ENCODE measurements at regions not wholly inside any gene's neighbourhood (a gene's known extent, or its start where the extent isn't known, plus 50 kb on each side); places are given as distances from the start of the nearest gene placed in this dataset.

DNA sequence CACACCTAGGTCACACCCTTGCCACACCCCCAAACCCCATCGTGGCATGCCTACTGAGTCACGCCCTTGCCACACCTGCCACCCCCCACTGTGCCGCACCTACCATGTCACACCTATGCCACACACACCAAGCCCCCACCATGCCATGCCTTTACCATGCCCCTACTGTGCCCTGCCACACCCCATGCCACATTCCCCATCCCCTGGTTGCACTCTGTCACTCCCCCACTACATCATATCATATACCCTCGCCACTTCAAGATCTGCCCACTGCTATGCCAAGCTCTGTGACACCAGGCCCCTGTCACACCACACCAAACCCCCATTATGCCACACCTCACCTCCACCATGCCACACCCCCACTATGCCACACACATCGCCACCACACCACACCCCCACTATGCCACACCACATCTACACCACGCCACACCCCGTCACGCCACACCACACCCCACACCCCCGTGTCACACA, 101.2 kb downstream of the OLFM1 start:
- TF ChIP-seq CTCF (IDR thresholded peaks at IDR 0.05) = no peak

DNA sequence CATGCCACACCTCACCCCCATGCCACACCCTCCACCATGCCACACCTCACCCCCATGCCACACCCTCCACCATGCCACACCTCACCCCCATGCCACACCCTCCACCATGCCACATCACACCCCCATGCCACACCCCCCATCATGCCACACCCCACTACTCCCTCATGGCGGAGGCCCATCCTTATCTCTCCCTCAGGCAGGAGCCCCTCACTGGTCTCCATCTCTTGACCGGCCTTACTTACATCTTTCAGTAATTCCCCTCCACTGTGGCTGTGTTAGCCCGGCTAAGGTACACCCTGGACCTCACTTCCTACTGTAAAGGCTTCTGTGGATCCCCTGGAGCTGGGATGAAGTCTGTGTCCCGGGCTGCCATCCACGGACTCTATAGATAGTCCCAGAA, 102.0 kb downstream of the OLFM1 start:
- no peak for TF ChIP-seq CTCF (IDR thresholded peaks at IDR 0.05)

GRCh38 chr9:135190789-135191577, 103.5 kb downstream of the OLFM1 start:
- no peak for TF ChIP-seq CTCF (IDR thresholded peaks at IDR 0.05)

DNA sequence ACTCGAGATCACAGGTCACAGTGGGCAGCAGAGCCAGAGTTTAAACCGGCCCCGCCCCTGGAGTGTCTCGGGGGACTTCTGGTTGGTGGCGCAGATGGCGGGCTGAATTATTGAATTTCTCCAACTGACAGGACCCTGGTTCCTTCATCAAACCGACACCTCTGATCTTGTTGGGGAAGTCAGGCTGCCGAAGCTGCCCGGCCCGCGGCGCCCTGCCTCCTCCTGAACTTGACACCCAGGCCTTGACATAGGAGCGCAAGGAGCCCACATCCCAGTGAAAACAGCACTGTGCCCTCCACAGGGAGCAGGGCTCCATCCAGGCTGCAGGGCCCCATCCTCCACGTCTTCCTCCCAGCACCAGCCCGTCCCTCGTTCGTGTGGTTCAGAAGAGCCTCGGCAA, 105.2 kb downstream of the OLFM1 start:
- TF ChIP-seq CTCF (IDR thresholded peaks at IDR 0.05) = no peak

DNA sequence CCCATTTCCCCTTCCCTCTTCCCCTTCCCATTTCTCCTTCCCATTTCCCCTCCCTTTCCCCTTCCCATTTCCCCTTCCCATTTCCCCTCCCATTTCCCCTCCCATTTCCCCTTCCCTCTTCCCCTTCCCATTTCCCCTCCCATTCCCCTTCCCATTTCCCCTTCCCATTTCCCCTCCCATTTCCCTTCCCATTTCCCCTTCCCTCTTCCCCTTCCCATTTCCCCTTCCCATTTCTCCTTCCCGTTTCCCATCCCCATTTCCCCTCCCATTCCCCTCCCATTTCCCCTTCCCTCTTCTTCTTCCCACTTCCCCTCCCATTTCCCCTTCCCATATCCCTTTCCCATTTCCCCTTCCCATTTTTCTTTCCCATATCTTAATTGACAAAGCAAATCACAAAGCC, 109.0 kb downstream of the OLFM1 start:
- TF ChIP-seq CTCF (IDR thresholded peaks at IDR 0.05) = no peak

GRCh38 chr9:135198144-135198543, 110.7 kb downstream of the OLFM1 start:
- no peak for TF ChIP-seq CTCF (IDR thresholded peaks at IDR 0.05)

- TF ChIP-seq CTCF (IDR thresholded peaks at IDR 0.05) = no peak
Measured at GRCh38 chr9:135198586-135199285, 111.3 kb downstream of the OLFM1 start.

Data from LNCAP (cell line).